ENCODE measurements at regions not wholly inside any gene's neighbourhood (a gene's known extent, or its start where the extent isn't known, plus 50 kb on each side); places are given as distances from the start of the nearest gene placed in this dataset.

DNA sequence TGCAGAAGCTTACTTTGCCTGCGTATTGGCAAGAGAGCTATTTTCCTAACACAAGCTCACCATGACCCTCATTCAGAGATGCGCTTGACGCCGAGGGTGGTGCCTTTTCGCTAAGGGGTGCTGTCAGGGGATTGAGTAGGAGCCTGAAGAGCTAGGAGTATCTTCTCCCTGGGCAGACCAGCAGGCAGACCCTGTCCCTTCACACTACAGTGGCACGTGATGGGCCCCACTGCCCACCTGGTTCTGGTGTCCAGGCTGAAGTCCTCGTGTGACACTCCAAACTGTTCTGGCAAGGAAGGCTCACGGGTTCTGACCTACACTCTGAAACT is 198.3 kb downstream of the AUH start:
- no peak overlapping the region for H3K27ac Mint-ChIP-seq (ENCODE audit: unreplicated experiment)
- H3K36me3 Mint-ChIP-seq (ENCODE audit: insufficient read depth, unreplicated experiment): peaks cover 4% of the 10 kb centered on the region
- intact Hi-C loops (cut with micrococcal nuclease; ENCODE audit: unreplicated experiment): no loop called here
- CTCF ChIA-PET: no interaction called here
- H3K27me3 Mint-ChIP-seq (ENCODE audit: unreplicated experiment): no peaks in the 10 kb centered on the region
- TF ChIP-seq, protein P1, sequence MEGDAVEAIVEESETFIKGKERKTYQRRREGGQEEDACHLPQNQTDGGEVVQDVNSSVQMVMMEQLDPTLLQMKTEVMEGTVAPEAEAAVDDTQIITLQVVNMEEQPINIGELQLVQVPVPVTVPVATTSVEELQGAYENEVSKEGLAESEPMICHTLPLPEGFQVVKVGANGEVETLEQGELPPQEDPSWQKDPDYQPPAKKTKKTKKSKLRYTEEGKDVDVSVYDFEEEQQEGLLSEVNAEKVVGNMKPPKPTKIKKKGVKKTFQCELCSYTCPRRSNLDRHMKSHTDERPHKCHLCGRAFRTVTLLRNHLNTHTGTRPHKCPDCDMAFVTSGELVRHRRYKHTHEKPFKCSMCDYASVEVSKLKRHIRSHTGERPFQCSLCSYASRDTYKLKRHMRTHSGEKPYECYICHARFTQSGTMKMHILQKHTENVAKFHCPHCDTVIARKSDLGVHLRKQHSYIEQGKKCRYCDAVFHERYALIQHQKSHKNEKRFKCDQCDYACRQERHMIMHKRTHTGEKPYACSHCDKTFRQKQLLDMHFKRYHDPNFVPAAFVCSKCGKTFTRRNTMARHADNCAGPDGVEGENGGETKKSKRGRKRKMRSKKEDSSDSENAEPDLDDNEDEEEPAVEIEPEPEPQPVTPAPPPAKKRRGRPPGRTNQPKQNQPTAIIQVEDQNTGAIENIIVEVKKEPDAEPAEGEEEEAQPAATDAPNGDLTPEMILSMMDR (IDR thresholded peaks at IDR 0.05; ENCODE audit: unreplicated experiment): no peak
- no peaks in the 10 kb centered on the region for H3K9me3 Mint-ChIP-seq (ENCODE audit: low read depth, unreplicated experiment)
- H3K4me3 Mint-ChIP-seq (ENCODE audit: low read depth, unreplicated experiment): no peak overlapping the region
- DNase-seq: no peak
- BruUV-seq (replicated peaks): no TSS peak
- peaks cover 17% of the 10 kb centered on the region for H3K4me1 Mint-ChIP-seq (ENCODE audit: low read depth, unreplicated experiment)

DNA sequence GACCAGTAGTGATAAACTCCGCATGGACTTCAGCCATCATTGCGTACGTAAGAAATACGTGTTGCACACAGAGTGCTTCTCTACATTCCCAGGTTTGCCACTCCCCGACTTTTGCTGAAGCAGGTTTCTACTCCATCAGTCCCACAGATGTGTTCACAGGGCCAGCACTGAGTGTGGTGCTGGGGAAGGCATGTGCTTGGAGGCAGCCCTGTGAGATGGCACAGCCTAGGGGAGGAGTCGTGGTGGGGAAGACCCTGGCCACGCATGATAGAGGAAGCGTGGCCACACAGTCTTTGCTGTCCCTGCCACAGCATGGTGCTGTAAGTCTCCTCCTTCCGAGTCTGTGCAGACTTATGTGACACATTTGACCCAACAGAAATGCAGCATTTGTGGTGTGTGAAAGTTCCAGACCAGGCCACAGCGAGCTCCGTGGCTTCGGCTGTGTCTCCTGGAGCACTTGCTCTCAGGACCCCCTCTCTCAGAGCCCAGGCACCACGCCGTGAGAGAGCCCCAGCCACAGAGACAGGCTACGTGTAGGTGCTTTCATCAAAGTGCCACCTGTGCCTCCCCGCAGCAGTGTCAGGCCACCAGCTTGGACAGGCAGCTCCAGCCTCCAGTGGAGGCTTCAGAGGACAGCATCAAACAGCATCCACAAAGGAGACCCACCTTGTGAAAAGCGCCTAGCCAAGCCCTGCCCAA is 197.8 kb downstream of the AUH start:
- no peak for DNase-seq
- intact Hi-C loops (cut with micrococcal nuclease; ENCODE audit: unreplicated experiment): loop anchor here (1.0 to 2.0 kb wide), 2 partner anchors 16 to 33 kb away; no protein-coding TSS in a partner anchor
- BruUV-seq (replicated peaks): no TSS peak
- H3K27me3 Mint-ChIP-seq (ENCODE audit: unreplicated experiment): no peaks in the 10 kb centered on the region
- H3K4me1 Mint-ChIP-seq (ENCODE audit: low read depth, unreplicated experiment): peaks cover 17% of the 10 kb centered on the region
- H3K4me3 Mint-ChIP-seq (ENCODE audit: low read depth, unreplicated experiment): no peak overlapping the region
- CTCF ChIA-PET: interaction anchor here (1.0 to 1.5 kb wide), 2 partner anchors 29 to 74 kb away, joined by 4 read pairs; no protein-coding TSS in a partner anchor
- H3K36me3 Mint-ChIP-seq (ENCODE audit: insufficient read depth, unreplicated experiment): peaks cover 4% of the 10 kb centered on the region
- TF ChIP-seq, protein P1 (IDR thresholded peaks at IDR 0.05; ENCODE audit: unreplicated experiment): no peak
- no peaks in the 10 kb centered on the region for H3K9me3 Mint-ChIP-seq (ENCODE audit: low read depth, unreplicated experiment)
- H3K27ac Mint-ChIP-seq (ENCODE audit: unreplicated experiment): no peak overlapping the region

Data from Calu3 (cell line).